GM19324 (cell line): ENCODE measurements at regions not wholly inside any gene's neighbourhood (a gene's known extent, or its start where the extent isn't known, plus 50 kb on each side); places are given as distances from the start of the nearest gene placed in this dataset.

Experiments used
- ATAC-seq: cut with Tn5 transposase; IDR thresholded peaks from one replicate; pipeline ENCODE4 v1.9.1; 2021; ENCODE audit warnings: mild to moderate bottlenecking, moderate library complexity; ENCODE audit not compliant: unreplicated experiment, low FRiP score

- no peak for ATAC-seq
Measured at GRCh38 chr9:107637421-107638420, 148.2 kb upstream of the KLF4 start.

GRCh38 chr9:107636571-107637381 is 147.2 kb upstream of the KLF4 start:
- ATAC-seq, result no peak

GRCh38 chr9:107635803-107636174 is 146.2 kb upstream of the KLF4 start:
- no peak for ATAC-seq

- ATAC-seq, result no peak
Measured at GRCh38 chr9:107635101-107635802, 145.7 kb upstream of the KLF4 start.

- ATAC-seq, result no peak
Measured at GRCh38 chr9:107633406-107633805, 143.8 kb upstream of the KLF4 start.

- ATAC-seq, result no peak
Measured at GRCh38 chr9:107632661-107633060, 143.1 kb upstream of the KLF4 start.

GRCh38 chr9:107632216-107632615 is 142.6 kb upstream of the KLF4 start:
- no peak for ATAC-seq

GRCh38 chr9:107631788-107632187 is 142.2 kb upstream of the KLF4 start:
- no peak for ATAC-seq

- no peak for ATAC-seq
Measured at GRCh38 chr9:107630156-107630555, 140.6 kb upstream of the KLF4 start.

GRCh38 chr9:107628444-107628843 is 138.9 kb upstream of the KLF4 start:
- no peak for ATAC-seq

- ATAC-seq, result no peak
Measured at GRCh38 chr9:107627781-107628180, 138.2 kb upstream of the KLF4 start.

- no peak for ATAC-seq
Measured at GRCh38 chr9:107626118-107626517, 136.5 kb upstream of the KLF4 start.

GRCh38 chr9:107625383-107625984 is 135.9 kb upstream of the KLF4 start:
- no peak for ATAC-seq

GRCh38 chr9:107624234-107624948 is 134.8 kb upstream of the KLF4 start:
- ATAC-seq, result no peak

GRCh38 chr9:107621436-107621835 is 131.9 kb upstream of the KLF4 start:
- no peak for ATAC-seq

- no peak for ATAC-seq
Measured at GRCh38 chr9:107620801-107621200, 131.2 kb upstream of the KLF4 start.

- ATAC-seq, result no peak
Measured at GRCh38 chr9:107620236-107620635, 130.7 kb upstream of the KLF4 start.

- ATAC-seq, result no peak
Measured at GRCh38 chr9:107615321-107615720, 125.8 kb upstream of the KLF4 start.

- no peak for ATAC-seq
Measured at GRCh38 chr9:107614765-107615164, 125.2 kb upstream of the KLF4 start.

- no peak for ATAC-seq
Measured at GRCh38 chr9:107613321-107613720, 123.8 kb upstream of the KLF4 start.
